GM12878 (cell line): ENCODE measurements at regions not wholly inside any gene's neighbourhood (a gene's known extent, or its start where the extent isn't known, plus 50 kb on each side); places are given as distances from the start of the nearest gene placed in this dataset.

Experiments used
- ATAC-seq: fragments of 200-7000 bp; cut with Tn5 transposase; 3 replicates; pipeline ENCODE4 v1.9.1; 2020; ENCODE audit warnings: mild to moderate bottlenecking, moderate library complexity
- BruUV-seq: library from RNA; stranded (reverse); fragments of 400-500 nt; replicated peaks from 2 replicates; lab custom pipeline; 2021; lab: Mats Ljungman, UMichigan
- CTCF ChIA-PET: fragments of 300-600 bp; sonication (Branson Sonifier 250); formaldehyde crosslinking; extraction: SDS; loops from one replicate; lab custom pipeline; 2021; ENCODE audit warnings: inconsistent platforms; lab: Yijun Ruan, JAX
- POLR2A ChIA-PET: fragments of 350-600 bp; formaldehyde crosslinking; extraction: SDS; loops from one replicate; lab custom pipeline; 2021; ENCODE audit warnings: inconsistent platforms; lab: Charles Lee
- RAD21 ChIA-PET: fragments of 300-600 bp; sonication (Branson Sonifier 250); formaldehyde crosslinking; loops from one replicate; lab custom pipeline; 2023; ENCODE audit warnings: antibody characterized with exemption; ENCODE audit not compliant: unreplicated experiment; lab: Charles Lee
- SMC1A ChIA-PET: fragments of 300-600 bp; sonication (Branson Sonifier 250); formaldehyde crosslinking; loops from one replicate; lab custom pipeline; 2023; ENCODE audit not compliant: unreplicated experiment, uncharacterized antibody; lab: Charles Lee
- DNase-seq: peaks from one replicate; pipeline ENCODE4 v3.0.0-alpha.2; 2011; ENCODE audit warnings: low read depth, low spot score
- FAIRE-seq: peaks from 3 replicates; lab custom pipeline; 2011; peaks lifted over from hg19 to GRCh38; lab: Jason Lieb, UNC
- H2AFZ ChIP-seq: 2 replicates; pipeline ENCODE4 v1.6.0; 2011; ENCODE audit warnings: low read depth, low read length, control low read depth; ENCODE audit not compliant: control insufficient read depth
- H3K27ac ChIP-seq: 2 replicates; pipeline ENCODE4 v1.5.1; 2011; ENCODE audit warnings: control low read depth; ENCODE audit not compliant: control insufficient read depth, insufficient read depth
- H3K27me3 ChIP-seq, 2 experiments: replicated peaks in 1 of 2; 2 replicates each; pipeline versions ENCODE4 v1.6.0 to v1.6.1; 2011; ENCODE audit warnings: low read length in 1 of 2; ENCODE audit not compliant: control insufficient read depth in 2 of 2, insufficient read depth in 2 of 2
- H3K36me3 ChIP-seq, 2 experiments: 2 replicates each; pipeline ENCODE4 v1.5.1; 2011; ENCODE audit warnings: low read length in 1 of 2; ENCODE audit not compliant: control insufficient read depth in 2 of 2, insufficient read depth in 2 of 2
- H3K4me1 ChIP-seq: 2 replicates; pipeline ENCODE4 v1.6.1; 2011; ENCODE audit warnings: mild to moderate bottlenecking, low read length, moderate library complexity, mixed read lengths; ENCODE audit not compliant: control insufficient read depth, insufficient read depth
- H3K4me2 ChIP-seq: 2 replicates; pipeline ENCODE4 v1.6.0; 2011; ENCODE audit warnings: control low read depth; ENCODE audit not compliant: control insufficient read depth, insufficient read depth
- H3K4me3 ChIP-seq: fragments of 200-600 bp; sonication (generic); 2 replicates; pipeline ENCODE4 v1.5.1; 2016
- H3K79me2 ChIP-seq: 2 replicates; pipeline ENCODE4 v1.6.0; 2011; ENCODE audit warnings: low read length; ENCODE audit not compliant: control insufficient read depth, insufficient read depth
- H3K9ac ChIP-seq: 2 replicates; pipeline ENCODE4 v1.8.0; 2011; ENCODE audit warnings: low read length, control low read depth, mixed read lengths; ENCODE audit not compliant: control insufficient read depth, insufficient read depth
- H3K9me3 ChIP-seq: replicated peaks from 3 replicates; pipeline ENCODE4 v1.5.1; 2011; ENCODE audit warnings: mild to moderate bottlenecking, low read length; ENCODE audit not compliant: control insufficient read depth, insufficient read depth
- H4K20me1 ChIP-seq: 2 replicates; pipeline ENCODE4 v1.6.0; 2011; ENCODE audit not compliant: control insufficient read depth, insufficient read depth
- SREBF2 ChIP-seq: IDR thresholded peaks from 2 replicates; pipeline ENCODE4 v1.6.1; 2012; ENCODE audit warnings: mild to moderate bottlenecking, low read length
- WRNIP1 ChIP-seq: IDR thresholded peaks from 2 replicates; pipeline ENCODE4 v1.6.1; 2011; ENCODE audit warnings: low read depth, low read length, improper control_type of control experiment, borderline replicate concordance
- ZBTB33 ChIP-seq: fragments of 450-650 bp; IDR thresholded peaks from 2 replicates; pipeline ENCODE4 v1.6.1; 2017; ENCODE audit warnings: mild to moderate bottlenecking
- WGBS: methylation state at CpG from one replicate; pipeline ENCODE4 v1.1.6; 2016; ENCODE audit warnings: low lambda C conversion rate; ENCODE audit not compliant: insufficient replicate concordance, insufficient coverage; ENCODE audit errors: missing lambda C conversion rate; 5-methylcytosine and 5-hydroxymethylcytosine counted together
- in situ Hi-C: fragments of 300-500 bp; cut with MboI; formaldehyde crosslinking; loops from 9 replicates; pipeline ENCODE4 v1.14.3; 2018; ENCODE audit warnings: mixed read lengths
- intact Hi-C: fragments of 100-400 bp; cut with micrococcal nuclease; formaldehyde crosslinking; loops from one replicate; pipeline ENCODE4 v1.14.2; 2022; ENCODE audit not compliant: unreplicated experiment

DNA sequence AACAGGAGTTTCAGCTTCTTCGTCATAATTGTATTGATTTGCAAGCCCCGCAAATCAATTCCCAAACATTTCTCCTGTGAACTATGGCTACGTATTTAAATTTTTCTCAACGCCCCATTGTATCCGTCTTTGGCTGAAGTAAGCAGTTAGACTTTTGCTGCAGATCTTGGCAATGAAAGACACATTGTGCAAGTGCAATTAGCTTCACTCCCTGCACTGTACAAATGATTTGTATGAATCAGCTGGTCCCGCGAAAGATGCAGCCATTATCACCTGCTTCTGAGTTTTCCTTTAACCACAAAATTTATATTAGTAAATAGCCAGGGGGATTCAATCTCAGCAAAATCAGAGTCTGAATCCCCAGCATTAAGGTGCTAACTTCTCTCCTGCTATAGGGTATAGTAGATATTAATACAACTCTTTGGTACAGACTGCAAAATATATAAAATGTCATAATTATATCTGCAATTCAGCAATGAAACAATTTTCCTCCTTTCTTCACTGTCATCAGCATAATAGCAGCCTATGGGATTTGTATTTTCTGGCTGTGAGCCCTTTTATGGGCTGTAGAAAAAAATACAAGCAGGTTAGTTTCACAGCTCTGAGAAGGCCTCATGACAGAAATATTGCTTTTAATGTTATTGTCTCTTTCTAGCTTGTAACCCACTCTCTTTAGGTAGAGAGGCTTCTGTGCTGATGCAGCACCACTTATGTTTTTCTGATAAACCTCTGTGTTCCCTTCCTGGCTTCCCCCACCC, 68.4 kb upstream of the SMARCA2 start:
- Histone ChIP-seq H3K27me3 (no peaks in the 10 kb centered on the region), H3K36me3 (no peaks in the 10 kb centered on the region), H3K27ac (no peak overlapping the region), H2AFZ (no peak overlapping the region), H3K4me3 (no peak overlapping the region), H3K9me3 (peaks cover 2% of the 10 kb centered on the region; the same call in 1 of the 3 replicates), H3K79me2 (no peaks in the 10 kb centered on the region), H4K20me1 (no peaks in the 10 kb centered on the region), H3K9ac (no peak overlapping the region), H3K4me1 (no peaks in the 10 kb centered on the region), H3K4me2 (no peak overlapping the region)
- peak; percentile 39; the same call in 2 of the 3 replicates for ATAC-seq
- no peak for DNase-seq
- intact Hi-C loops (no loop called here), in situ Hi-C loops (no loop called here)
- WGBS = 85% methylated on average over 7 of the region's 7 CpGs
- BruUV-seq = no TSS peak
- POLR2A ChIA-PET = no interaction called here
- FAIRE-seq = no peak
- CTCF ChIA-PET = interaction anchor here (0.6 to 2.3 kb wide), 16 partner anchors 11 to 950 kb away, joined by 3 to 7 read pairs (median 3); no protein-coding TSS in a partner anchor
- TF ChIP-seq ZBTB33 (no peak), SREBF2 (no peak), WRNIP1 (no peak)
- SMC1A ChIA-PET = interaction anchor here (1.0 to 3.0 kb wide), 9 partner anchors 11 to 267 kb away, joined by 3 to 17 read pairs (median 4); partner anchors contain the start of gene SMARCA2
- RAD21 ChIA-PET = interaction anchor here (1.0 kb wide), 1 partner anchor 109 kb away, joined by 3 read pairs; no protein-coding TSS in a partner anchor
